Endothelial cell of umbilical vein (primary cell): ENCODE measurements at regions not wholly inside any gene's neighbourhood (a gene's known extent, or its start where the extent isn't known, plus 50 kb on each side); places are given as distances from the start of the nearest gene placed in this dataset.
"Not testable (repeated sequence)": the region's sequence is repeated elsewhere in the genome, so short reads cannot be mapped to it uniquely, and the experiment has no call there.

Source experiments
- CTCF ChIP-seq, 2 donors: IDR thresholded peaks; 1 replicate in 1 of 2; 2 replicates in 1 of 2; pipeline ENCODE4 v1.5.1; 2011; ENCODE audit warnings: low read length in 2 of 2, mild to moderate bottlenecking in 2 of 2, moderate library complexity in 2 of 2, control low read depth in 1 of 2, inconsistent platforms in 1 of 2, low read depth in 1 of 2; ENCODE audit not compliant: insufficient read depth in 1 of 2; ENCODE audit errors: extremely low read depth in 1 of 2
- EZH2 ChIP-seq: IDR thresholded peaks from 2 replicates; pipeline ENCODE4 v1.6.1; 2012; ENCODE audit warnings: borderline replicate concordance, low read depth, mild to moderate bottlenecking, moderate library complexity, low read length, inconsistent platforms; ENCODE audit not compliant: severe bottlenecking
- GATA2 ChIP-seq: IDR thresholded peaks from 2 replicates; pipeline ENCODE4 v1.7.0; 2011; ENCODE audit warnings: low read depth, mild to moderate bottlenecking, moderate library complexity, mixed read lengths, low read length; ENCODE audit not compliant: insufficient read length, insufficient read depth
- TF ChIP-seq, protein P1 (sequence below): IDR thresholded peaks from 2 replicates; pipeline ENCODE4 v1.6.1; 2011; ENCODE audit not compliant: insufficient read depth, insufficient read length

DNA sequence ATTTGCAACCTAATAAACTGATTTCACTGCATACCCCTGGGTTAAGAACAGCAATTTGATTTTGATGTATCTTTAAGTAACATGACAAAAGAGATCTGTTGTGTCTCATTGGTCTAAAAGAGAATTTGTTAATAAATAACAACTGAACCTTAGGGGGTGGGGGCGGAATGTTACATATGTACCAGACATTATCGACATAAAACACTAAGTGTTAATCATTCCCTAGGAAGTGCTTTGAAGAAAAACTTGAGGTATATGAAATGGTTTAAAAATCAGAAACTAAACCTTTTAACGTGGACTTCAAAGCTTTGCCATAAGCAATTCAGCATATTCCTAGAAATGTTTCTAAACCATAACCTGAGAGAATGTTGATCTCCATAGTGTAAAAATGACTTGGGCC lies 88.5 kb upstream of the GPR89A start:
- not testable (repeated sequence) for TF ChIP-seq GATA2; CTCF (IDR thresholded peaks at IDR 0.05; ENCODE audit: extremely low read depth in 1 of 2, insufficient read depth in 1 of 2, low read depth in 1 of 2, low read length in 2 of 2); EZH2
- TF ChIP-seq, protein P1, sequence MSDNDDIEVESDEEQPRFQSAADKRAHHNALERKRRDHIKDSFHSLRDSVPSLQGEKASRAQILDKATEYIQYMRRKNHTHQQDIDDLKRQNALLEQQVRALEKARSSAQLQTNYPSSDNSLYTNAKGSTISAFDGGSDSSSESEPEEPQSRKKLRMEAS, result not testable (repeated sequence)
